GM12878 (cell line): ENCODE measurements at regions not wholly inside any gene's neighbourhood (a gene's known extent, or its start where the extent isn't known, plus 50 kb on each side); places are given as distances from the start of the nearest gene placed in this dataset.

Source experiments
- ATAC-seq: fragments of 200-7000 bp; cut with Tn5 transposase; 3 replicates; pipeline ENCODE4 v1.9.1; 2020; ENCODE audit warnings: mild to moderate bottlenecking, moderate library complexity
- BruUV-seq: library from RNA; stranded (reverse); fragments of 400-500 nt; replicated peaks from 2 replicates; lab custom pipeline; 2021; lab: Mats Ljungman, UMichigan
- CTCF ChIA-PET: fragments of 300-600 bp; sonication (Branson Sonifier 250); formaldehyde crosslinking; extraction: SDS; loops from one replicate; lab custom pipeline; 2021; ENCODE audit warnings: inconsistent platforms; lab: Yijun Ruan, JAX
- POLR2A ChIA-PET: fragments of 350-600 bp; formaldehyde crosslinking; extraction: SDS; loops from one replicate; lab custom pipeline; 2021; ENCODE audit warnings: inconsistent platforms; lab: Charles Lee
- RAD21 ChIA-PET: fragments of 300-600 bp; sonication (Branson Sonifier 250); formaldehyde crosslinking; loops from one replicate; lab custom pipeline; 2023; ENCODE audit warnings: antibody characterized with exemption; ENCODE audit not compliant: unreplicated experiment; lab: Charles Lee
- SMC1A ChIA-PET: fragments of 300-600 bp; sonication (Branson Sonifier 250); formaldehyde crosslinking; loops from one replicate; lab custom pipeline; 2023; ENCODE audit not compliant: unreplicated experiment, uncharacterized antibody; lab: Charles Lee
- DNase-seq: peaks from one replicate; pipeline ENCODE4 v3.0.0-alpha.2; 2011; ENCODE audit warnings: low read depth, low spot score
- FAIRE-seq: peaks from 3 replicates; lab custom pipeline; 2011; peaks lifted over from hg19 to GRCh38; lab: Jason Lieb, UNC
- H2AFZ ChIP-seq: 2 replicates; pipeline ENCODE4 v1.6.0; 2011; ENCODE audit warnings: low read depth, low read length, control low read depth; ENCODE audit not compliant: control insufficient read depth
- H3K27ac ChIP-seq: 2 replicates; pipeline ENCODE4 v1.5.1; 2011; ENCODE audit warnings: control low read depth; ENCODE audit not compliant: control insufficient read depth, insufficient read depth
- H3K27me3 ChIP-seq, 2 experiments: replicated peaks in 1 of 2; 2 replicates each; pipeline versions ENCODE4 v1.6.0 to v1.6.1; 2011; ENCODE audit warnings: low read length in 1 of 2; ENCODE audit not compliant: control insufficient read depth in 2 of 2, insufficient read depth in 2 of 2
- H3K36me3 ChIP-seq, 2 experiments: 2 replicates each; pipeline ENCODE4 v1.5.1; 2011; ENCODE audit warnings: low read length in 1 of 2; ENCODE audit not compliant: control insufficient read depth in 2 of 2, insufficient read depth in 2 of 2
- H3K4me1 ChIP-seq: 2 replicates; pipeline ENCODE4 v1.6.1; 2011; ENCODE audit warnings: mild to moderate bottlenecking, low read length, moderate library complexity, mixed read lengths; ENCODE audit not compliant: control insufficient read depth, insufficient read depth
- H3K4me2 ChIP-seq: 2 replicates; pipeline ENCODE4 v1.6.0; 2011; ENCODE audit warnings: control low read depth; ENCODE audit not compliant: control insufficient read depth, insufficient read depth
- H3K4me3 ChIP-seq: fragments of 200-600 bp; sonication (generic); 2 replicates; pipeline ENCODE4 v1.5.1; 2016
- H3K79me2 ChIP-seq: 2 replicates; pipeline ENCODE4 v1.6.0; 2011; ENCODE audit warnings: low read length; ENCODE audit not compliant: control insufficient read depth, insufficient read depth
- H3K9ac ChIP-seq: 2 replicates; pipeline ENCODE4 v1.8.0; 2011; ENCODE audit warnings: low read length, control low read depth, mixed read lengths; ENCODE audit not compliant: control insufficient read depth, insufficient read depth
- H3K9me3 ChIP-seq: replicated peaks from 3 replicates; pipeline ENCODE4 v1.5.1; 2011; ENCODE audit warnings: mild to moderate bottlenecking, low read length; ENCODE audit not compliant: control insufficient read depth, insufficient read depth
- H4K20me1 ChIP-seq: 2 replicates; pipeline ENCODE4 v1.6.0; 2011; ENCODE audit not compliant: control insufficient read depth, insufficient read depth
- CHD1 ChIP-seq: IDR thresholded peaks from 2 replicates; pipeline ENCODE4 v1.6.1; 2012; ENCODE audit warnings: low read depth, low read length, improper control_type of control experiment
- CHD4 ChIP-seq: fragments of 200-600 bp; sonication (generic); IDR thresholded peaks from 2 replicates; pipeline ENCODE4 v1.6.1; 2016; ENCODE audit warnings: mild to moderate bottlenecking
- CREM ChIP-seq: IDR thresholded peaks from 2 replicates; pipeline ENCODE4 v1.6.1; 2014; ENCODE audit warnings: antibody characterized with exemption, low read depth
- FOXK2 ChIP-seq: fragments of 450-650 bp; IDR thresholded peaks from 2 replicates; pipeline ENCODE4 v1.6.1; 2017; ENCODE audit warnings: mild to moderate bottlenecking, moderate library complexity
- MTA2 ChIP-seq: fragments of 450-650 bp; IDR thresholded peaks from 2 replicates; pipeline ENCODE4 v1.6.1; 2016; ENCODE audit warnings: low read depth, mild to moderate bottlenecking, moderate library complexity
- NFYA ChIP-seq: IDR thresholded peaks from 2 replicates; pipeline ENCODE4 v1.6.1; 2011; ENCODE audit warnings: low read depth, mild to moderate bottlenecking, low read length, improper control_type of control experiment, borderline replicate concordance
- RAD21 ChIP-seq: IDR thresholded peaks from 2 replicates; pipeline ENCODE4 v1.6.1; 2011; ENCODE audit warnings: mild to moderate bottlenecking, low read depth, low read length, moderate library complexity; ENCODE audit not compliant: insufficient read depth
- RBBP5 ChIP-seq: fragments of 200-600 bp; sonication (generic); conservative IDR thresholded peaks from 2 replicates; pipeline ENCODE4 v1.6.1; 2016
- RCOR1 ChIP-seq: conservative IDR thresholded peaks from 2 replicates; pipeline ENCODE4 v1.6.1; 2012; ENCODE audit warnings: low read depth, low read length, improper control_type of control experiment
- SUZ12 ChIP-seq: fragments of 200-600 bp; sonication (generic); IDR thresholded peaks from one replicate; pipeline ENCODE4 v1.6.1; 2018; ENCODE audit warnings: antibody characterized with exemption, mild to moderate bottlenecking; ENCODE audit not compliant: unreplicated experiment
- ZBTB4 ChIP-seq: fragments of 450-650 bp; formaldehyde crosslinking; IDR thresholded peaks from 2 replicates; pipeline ENCODE4 v1.4.0; 2022; ENCODE audit warnings: mild to moderate bottlenecking, moderate library complexity
- WGBS: methylation state at CpG from one replicate; pipeline ENCODE4 v1.1.6; 2016; ENCODE audit warnings: low lambda C conversion rate; ENCODE audit not compliant: insufficient replicate concordance, insufficient coverage; ENCODE audit errors: missing lambda C conversion rate; 5-methylcytosine and 5-hydroxymethylcytosine counted together
- in situ Hi-C: fragments of 300-500 bp; cut with MboI; formaldehyde crosslinking; loops from 9 replicates; pipeline ENCODE4 v1.14.3; 2018; ENCODE audit warnings: mixed read lengths
- intact Hi-C: fragments of 100-400 bp; cut with micrococcal nuclease; formaldehyde crosslinking; loops from one replicate; pipeline ENCODE4 v1.14.2; 2022; ENCODE audit not compliant: unreplicated experiment

DNA sequence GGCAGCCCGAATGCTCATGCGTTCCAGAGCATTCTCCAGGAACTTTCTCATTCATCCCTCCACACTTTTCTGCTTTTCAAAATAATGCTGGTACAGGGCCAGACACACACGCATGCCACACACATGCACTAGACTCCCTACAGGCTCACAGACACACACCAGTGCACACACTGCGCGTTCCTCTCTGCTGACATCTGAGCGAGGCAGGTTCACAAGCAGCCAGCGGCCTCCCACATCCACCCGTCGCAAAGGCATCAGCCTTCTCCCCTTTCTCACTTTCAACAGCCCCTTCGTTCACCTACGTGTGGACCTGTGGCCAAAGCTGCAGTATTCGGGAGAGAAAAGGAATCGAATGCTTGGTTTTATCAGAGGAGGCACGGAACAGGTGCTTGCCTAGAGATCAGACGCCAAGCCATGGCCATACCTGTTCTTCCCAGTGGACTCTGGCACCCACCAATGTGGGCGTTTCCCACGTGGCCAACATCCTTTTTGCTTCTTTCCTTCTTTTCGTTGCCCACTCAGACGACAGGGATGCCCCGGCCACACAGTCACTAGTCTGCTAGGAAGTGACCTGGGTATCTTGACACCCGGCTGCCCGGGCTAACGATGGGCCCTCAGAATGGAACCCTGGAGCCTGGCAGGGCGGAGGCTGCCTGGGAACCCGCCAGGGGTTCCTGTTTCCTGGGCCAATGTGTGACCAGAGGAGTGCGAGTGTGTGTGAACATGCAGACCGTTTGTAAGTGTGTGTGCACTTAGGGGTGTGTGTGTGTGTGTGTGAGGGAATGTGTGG lies 85.8 kb upstream of the ID2 start:
- SMC1A ChIA-PET = no interaction called here
- Histone ChIP-seq H4K20me1 (no peaks in the 10 kb centered on the region), H3K79me2 (no peaks in the 10 kb centered on the region), H3K4me1 (no peaks in the 10 kb centered on the region), H3K9ac (no peak overlapping the region), H2AFZ (no peak overlapping the region), H3K27me3 (no peaks in the 10 kb centered on the region; a peak in 1 of 4 replicates), H3K36me3 (no peaks in the 10 kb centered on the region), H3K9me3 (no peaks in the 10 kb centered on the region), H3K4me3 (no peak overlapping the region), H3K4me2 (no peak overlapping the region), H3K27ac (no peak overlapping the region)
- TF ChIP-seq SUZ12 (no peak), ZBTB4 (CRISPR knock-in tag) (no peak), CHD4 (no peak), MTA2 (no peak), NFYA (no peak), RCOR1 (no peak), RAD21 (no peak), CHD1 (no peak), CREM (no peak), FOXK2 (no peak), RBBP5 (no peak)
- 63% methylated on average over 27 of the region's 27 CpGs for WGBS
- no TSS peak for BruUV-seq
- DNase-seq = no peak
- CTCF ChIA-PET = no interaction called here
- ATAC-seq = no peak
- intact Hi-C loops (no loop called here), in situ Hi-C loops (no loop called here)
- FAIRE-seq = no peak
- POLR2A ChIA-PET = no interaction called here
- RAD21 ChIA-PET = no interaction called here
